AG09309 (cell line): ENCODE measurements at regions not wholly inside any gene's neighbourhood (a gene's known extent, or its start where the extent isn't known, plus 50 kb on each side); places are given as distances from the start of the nearest gene placed in this dataset.

ENCODE experiments used
- DNase-seq: peaks from one replicate; pipeline ENCODE4 v3.0.0-alpha.2; 2010; ENCODE audit warnings: low read depth
- H3K4me3 ChIP-seq: 2 replicates; pipeline ENCODE4 v1.5.1; 2011; ENCODE audit warnings: mild to moderate bottlenecking, low read depth, low read length, moderate library complexity; ENCODE audit not compliant: control insufficient read depth
- CTCF ChIP-seq: IDR thresholded peaks from 2 replicates; pipeline ENCODE4 v1.5.1; 2011; ENCODE audit warnings: mild to moderate bottlenecking, low read depth, low read length, inconsistent platforms; ENCODE audit not compliant: insufficient read depth, control insufficient read depth; ENCODE audit errors: missing control alignments

GRCh38 chr6:15755526-15755925 is 92.7 kb upstream of the DTNBP1 start:
- peak; percentile 2 for TF ChIP-seq CTCF
- H3K4me3 ChIP-seq, result no peak overlapping the region
- DNase-seq, result peak; percentile 62

- no peak for TF ChIP-seq CTCF
- no peak for DNase-seq
- no peak overlapping the region for H3K4me3 ChIP-seq
Measured at GRCh38 chr6:15754706-15755079, 91.9 kb upstream of the DTNBP1 start.

GRCh38 chr6:15754035-15754705 is 91.3 kb upstream of the DTNBP1 start:
- DNase-seq, result no peak
- H3K4me3 ChIP-seq, result no peak overlapping the region
- no peak for TF ChIP-seq CTCF

GRCh38 chr6:15752820-15753219 is 90.0 kb upstream of the DTNBP1 start:
- TF ChIP-seq CTCF, result peak; percentile 2
- no peak overlapping the region for H3K4me3 ChIP-seq
- DNase-seq, result no peak

GRCh38 chr6:15751721-15752350 is 89.0 kb upstream of the DTNBP1 start:
- no peak overlapping the region for H3K4me3 ChIP-seq
- no peak for DNase-seq
- TF ChIP-seq CTCF, result no peak

GRCh38 chr6:15748341-15748740 is 85.5 kb upstream of the DTNBP1 start:
- no peak for TF ChIP-seq CTCF

More at GRCh38 chr6:15748341-15748740, 85.5 kb upstream of the DTNBP1 start:
- no peak overlapping the region for H3K4me3 ChIP-seq
- DNase-seq, result no peak
